ENCODE measurements at regions not wholly inside any gene's neighbourhood (a gene's known extent, or its start where the extent isn't known, plus 50 kb on each side); places are given as distances from the start of the nearest gene placed in this dataset.

GRCh38 chr10:130458509-130458908, 322.3 kb downstream of the GLRX3 start:
- Histone ChIP-seq H3K79me2 (ENCODE audit: insufficient read depth, low read depth) (no peaks in the 10 kb centered on the region), H3K4me2 (no peak overlapping the region), H4K20me1 (ENCODE audit: insufficient read depth) (no peaks in the 10 kb centered on the region), H3K4me1 (ENCODE audit: low read depth, poor library complexity, severe bottlenecking) (no peaks in the 10 kb centered on the region), H2AFZ (ENCODE audit: low read depth) (no peak overlapping the region), H3K27me3 (ENCODE audit: insufficient read depth, low read depth) (0 out of 2 replicates have a peak, but pooled peaks cover 4% of the 10 kb centered on the region), H3K4me3 (IDR thresholded peaks at IDR 0.05; ENCODE audit: insufficient read depth, low read depth, low read length) (no peak overlapping the region), H3K9ac (no peak overlapping the region), H3K36me3 (ENCODE audit: insufficient read depth) (no peaks in the 10 kb centered on the region), H3K27ac (no peak overlapping the region)
- TF ChIP-seq CTCF (conservative IDR thresholded peaks at IDR 0.05; ENCODE audit: low read depth, low read length): no peak

GRCh38 chr10:130459011-130459410, 322.8 kb downstream of the GLRX3 start:
- Histone ChIP-seq H3K9ac (no peak overlapping the region), H3K4me1 (ENCODE audit: low read depth, poor library complexity, severe bottlenecking) (no peaks in the 10 kb centered on the region), H2AFZ (ENCODE audit: low read depth) (no peak overlapping the region), H4K20me1 (ENCODE audit: insufficient read depth) (no peaks in the 10 kb centered on the region), H3K36me3 (ENCODE audit: insufficient read depth) (no peaks in the 10 kb centered on the region), H3K79me2 (ENCODE audit: insufficient read depth, low read depth) (no peaks in the 10 kb centered on the region), H3K4me2 (no peak overlapping the region), H3K4me3 (IDR thresholded peaks at IDR 0.05; ENCODE audit: insufficient read depth, low read depth, low read length) (no peak overlapping the region), H3K27ac (no peak overlapping the region), H3K27me3 (ENCODE audit: insufficient read depth, low read depth) (peaks cover 4% of the 10 kb centered on the region; the same call in 1 of the 2 replicates)
- TF ChIP-seq CTCF (conservative IDR thresholded peaks at IDR 0.05; ENCODE audit: low read depth, low read length): no peak

GRCh38 chr10:130459851-130460490, 323.8 kb downstream of the GLRX3 start:
- TF ChIP-seq CTCF (conservative IDR thresholded peaks at IDR 0.05; ENCODE audit: low read depth, low read length): no peak
- Histone ChIP-seq H3K27me3 (ENCODE audit: insufficient read depth, low read depth) (peaks cover 4% of the 10 kb centered on the region; the same call in 1 of the 2 replicates), H3K9ac (no peak overlapping the region), H2AFZ (ENCODE audit: low read depth) (no peak overlapping the region), H3K79me2 (ENCODE audit: insufficient read depth, low read depth) (no peaks in the 10 kb centered on the region), H3K4me2 (no peak overlapping the region), H3K27ac (no peak overlapping the region), H3K4me1 (ENCODE audit: low read depth, poor library complexity, severe bottlenecking) (no peaks in the 10 kb centered on the region), H3K4me3 (IDR thresholded peaks at IDR 0.05; ENCODE audit: insufficient read depth, low read depth, low read length) (no peak overlapping the region), H3K36me3 (ENCODE audit: insufficient read depth) (no peaks in the 10 kb centered on the region), H4K20me1 (ENCODE audit: insufficient read depth) (no peaks in the 10 kb centered on the region)

- Histone ChIP-seq H3K4me3 (IDR thresholded peaks at IDR 0.05; ENCODE audit: insufficient read depth, low read depth, low read length) (no peak overlapping the region), H3K9ac (no peak overlapping the region), H3K36me3 (ENCODE audit: insufficient read depth) (no peaks in the 10 kb centered on the region), H3K4me2 (no peak overlapping the region), H3K4me1 (ENCODE audit: low read depth, poor library complexity, severe bottlenecking) (no peaks in the 10 kb centered on the region), H3K79me2 (ENCODE audit: insufficient read depth, low read depth) (no peaks in the 10 kb centered on the region), H3K27ac (no peak overlapping the region), H3K27me3 (ENCODE audit: insufficient read depth, low read depth) (peaks cover 4% of the 10 kb centered on the region; the same call in 1 of the 2 replicates), H4K20me1 (ENCODE audit: insufficient read depth) (no peaks in the 10 kb centered on the region), H2AFZ (ENCODE audit: low read depth) (no peak overlapping the region)
- no peak for TF ChIP-seq CTCF (conservative IDR thresholded peaks at IDR 0.05; ENCODE audit: low read depth, low read length)
Observed at GRCh38 chr10:130461631-130462030, 325.4 kb downstream of the GLRX3 start.

Data from KMS-11 (cell line).